HG02884 (cell line): ENCODE measurements at regions not wholly inside any gene's neighbourhood (a gene's known extent, or its start where the extent isn't known, plus 50 kb on each side); places are given as distances from the start of the nearest gene placed in this dataset.
A peak's percentile ranks its signal among the peaks of the same experiment; 100 is the strongest.
"Not testable (repeated sequence)": the region's sequence is repeated elsewhere in the genome, so short reads cannot be mapped to it uniquely, and the experiment has no call there.

Experiments
- ATAC-seq: cut with Tn5 transposase; IDR thresholded peaks from one replicate; pipeline ENCODE4 v1.9.1; 2021; ENCODE audit warnings: mild to moderate bottlenecking, moderate library complexity; ENCODE audit not compliant: unreplicated experiment

- no peak for ATAC-seq
Measured at GRCh38 chr13:74554569-74555275, 420.5 kb upstream of the KLF12 start.

- ATAC-seq: no peak
Measured at GRCh38 chr13:74550039-74550438, 415.8 kb upstream of the KLF12 start.

- not testable (repeated sequence) for ATAC-seq
Measured at GRCh38 chr13:74536649-74537048, 402.4 kb upstream of the KLF12 start.

GRCh38 chr13:74533226-74533625, 399.0 kb upstream of the KLF12 start:
- ATAC-seq: no peak

GRCh38 chr13:74530011-74530410, 395.8 kb upstream of the KLF12 start:
- no peak for ATAC-seq

- no peak for ATAC-seq
Measured at GRCh38 chr13:74528734-74529513, 394.7 kb upstream of the KLF12 start.

GRCh38 chr13:74523057-74523456, 388.9 kb upstream of the KLF12 start:
- no peak for ATAC-seq

GRCh38 chr13:74511523-74511922, 377.3 kb upstream of the KLF12 start:
- no peak for ATAC-seq

GRCh38 chr13:74487091-74487722, 353.0 kb upstream of the KLF12 start:
- ATAC-seq: no peak

GRCh38 chr13:74485757-74486156, 351.6 kb upstream of the KLF12 start:
- ATAC-seq: peak; percentile 83

GRCh38 chr13:74479124-74479523, 344.9 kb upstream of the KLF12 start:
- no peak for ATAC-seq

- no peak for ATAC-seq
Measured at GRCh38 chr13:74476788-74477187, 342.6 kb upstream of the KLF12 start.

GRCh38 chr13:74476365-74476764, 342.2 kb upstream of the KLF12 start:
- no peak for ATAC-seq

GRCh38 chr13:74466864-74467263, 332.7 kb upstream of the KLF12 start:
- ATAC-seq: no peak

- ATAC-seq: no peak
Measured at GRCh38 chr13:74466020-74466419, 331.8 kb upstream of the KLF12 start.

- no peak for ATAC-seq
Measured at GRCh38 chr13:74465271-74465670, 331.1 kb upstream of the KLF12 start.

GRCh38 chr13:74464670-74465069, 330.5 kb upstream of the KLF12 start:
- no peak for ATAC-seq

- ATAC-seq: no peak
Measured at GRCh38 chr13:74461011-74461410, 326.8 kb upstream of the KLF12 start.

- ATAC-seq: no peak
Measured at GRCh38 chr13:74452881-74453280, 318.7 kb upstream of the KLF12 start.

GRCh38 chr13:74452176-74452575, 318.0 kb upstream of the KLF12 start:
- no peak for ATAC-seq

GRCh38 chr13:74450964-74451363, 316.8 kb upstream of the KLF12 start:
- ATAC-seq: no peak

GRCh38 chr13:74450525-74450845, 316.3 kb upstream of the KLF12 start:
- no peak for ATAC-seq
